GM21526 (cell line): ENCODE measurements at regions not wholly inside any gene's neighbourhood (a gene's known extent, or its start where the extent isn't known, plus 50 kb on each side); places are given as distances from the start of the nearest gene placed in this dataset.
"Not testable (repeated sequence)": the region's sequence is repeated elsewhere in the genome, so short reads cannot be mapped to it uniquely, and the experiment has no call there.

ENCODE experiments used
- ATAC-seq: cut with Tn5 transposase; IDR thresholded peaks from one replicate; pipeline ENCODE4 v1.9.1; 2021; ENCODE audit warnings: moderate library complexity; ENCODE audit not compliant: unreplicated experiment, low FRiP score

- not testable (repeated sequence) for ATAC-seq
Observed at GRCh38 chr6:27827477-27827876, 84.7 kb downstream of the OR2B2 start.

GRCh38 chr6:27826612-27826985 is 85.6 kb downstream of the OR2B2 start:
- ATAC-seq: not testable (repeated sequence)

DNA sequence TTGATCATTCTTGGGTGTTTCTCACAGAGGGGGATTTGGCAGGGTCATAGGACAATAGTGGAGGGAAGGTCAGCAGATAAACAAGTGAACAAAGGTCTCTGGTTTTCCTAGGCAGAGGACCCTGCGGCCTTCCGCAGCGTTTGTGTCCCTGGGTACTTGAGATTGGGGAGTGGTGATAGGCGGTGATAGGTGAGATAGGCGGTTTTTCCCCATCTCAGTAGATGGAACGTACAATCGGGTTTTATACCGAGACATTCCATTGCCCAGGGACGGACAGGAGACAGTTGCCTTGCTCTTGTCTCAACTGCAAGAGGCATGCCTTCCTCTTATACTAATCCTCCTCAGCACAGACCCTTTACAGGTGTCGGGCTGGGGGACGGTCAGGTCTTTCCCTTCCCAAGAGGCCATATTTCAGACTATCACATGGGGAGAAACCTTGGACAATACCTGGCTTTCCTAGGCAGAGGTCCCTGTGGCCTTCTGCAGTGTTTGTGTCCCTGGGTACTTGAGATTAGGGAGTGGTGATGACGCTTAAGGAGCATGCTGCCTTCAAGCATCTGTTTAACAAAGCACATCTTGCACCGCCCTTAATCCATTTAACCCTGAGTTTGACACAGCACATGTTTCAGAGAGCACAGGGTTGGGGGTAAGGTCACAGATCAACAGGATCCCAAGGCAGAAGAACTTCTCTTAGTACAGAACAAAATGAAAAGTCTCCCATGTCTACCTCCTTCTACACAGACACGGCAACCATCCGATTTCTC is 86.2 kb downstream of the OR2B2 start:
- ATAC-seq: not testable (repeated sequence)

- ATAC-seq: peak; percentile 1
Observed at GRCh38 chr6:27825025-27825793, 87.0 kb downstream of the OR2B2 start.

- ATAC-seq: peak; percentile 58
Observed at GRCh38 chr6:27824211-27825024, 87.8 kb downstream of the OR2B2 start.

GRCh38 chr6:27823714-27824210 is 88.4 kb downstream of the OR2B2 start:
- ATAC-seq: peak; percentile 67

- no peak for ATAC-seq
Observed at GRCh38 chr6:27816906-27817305, 95.3 kb downstream of the OR2B2 start.

DNA sequence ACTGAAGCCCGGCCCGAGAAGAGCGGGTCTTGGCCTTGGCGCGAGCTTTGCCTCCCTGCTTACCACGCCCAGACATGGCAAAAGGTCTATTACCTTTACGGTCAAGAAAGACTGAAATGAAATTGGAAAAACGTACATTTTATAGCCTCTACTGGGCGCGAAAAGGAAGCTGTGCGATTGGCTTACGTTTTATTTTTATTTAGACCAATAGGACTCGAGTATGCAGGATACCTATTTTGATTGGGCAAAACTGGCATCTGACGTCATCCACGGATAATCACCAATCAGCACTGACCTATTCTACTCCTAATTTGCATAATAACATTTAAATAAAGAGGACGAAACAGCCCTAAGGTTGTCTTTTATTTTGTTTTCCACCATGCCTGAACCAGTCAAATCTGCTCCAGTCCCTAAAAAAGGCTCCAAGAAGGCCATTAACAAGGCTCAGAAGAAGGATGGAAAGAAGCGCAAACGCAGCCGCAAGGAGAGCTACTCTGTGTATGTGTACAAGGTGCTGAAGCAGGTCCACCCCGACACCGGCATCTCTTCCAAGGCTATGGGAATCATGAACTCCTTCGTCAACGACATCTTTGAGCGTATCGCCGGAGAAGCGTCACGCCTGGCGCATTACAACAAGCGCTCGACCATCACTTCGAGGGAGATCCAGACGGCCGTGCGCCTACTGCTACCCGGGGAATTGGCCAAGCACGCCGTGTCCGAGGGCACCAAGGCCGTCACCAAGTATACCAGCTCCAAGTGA is 97.4 kb downstream of the OR2B2 start:
- ATAC-seq: peak; percentile 53

- not testable (repeated sequence) for ATAC-seq
Observed at GRCh38 chr6:27814415-27814664, 97.9 kb downstream of the OR2B2 start.

- ATAC-seq: no peak
Observed at GRCh38 chr6:27812805-27813492, 99.2 kb downstream of the OR2B2 start.

DNA sequence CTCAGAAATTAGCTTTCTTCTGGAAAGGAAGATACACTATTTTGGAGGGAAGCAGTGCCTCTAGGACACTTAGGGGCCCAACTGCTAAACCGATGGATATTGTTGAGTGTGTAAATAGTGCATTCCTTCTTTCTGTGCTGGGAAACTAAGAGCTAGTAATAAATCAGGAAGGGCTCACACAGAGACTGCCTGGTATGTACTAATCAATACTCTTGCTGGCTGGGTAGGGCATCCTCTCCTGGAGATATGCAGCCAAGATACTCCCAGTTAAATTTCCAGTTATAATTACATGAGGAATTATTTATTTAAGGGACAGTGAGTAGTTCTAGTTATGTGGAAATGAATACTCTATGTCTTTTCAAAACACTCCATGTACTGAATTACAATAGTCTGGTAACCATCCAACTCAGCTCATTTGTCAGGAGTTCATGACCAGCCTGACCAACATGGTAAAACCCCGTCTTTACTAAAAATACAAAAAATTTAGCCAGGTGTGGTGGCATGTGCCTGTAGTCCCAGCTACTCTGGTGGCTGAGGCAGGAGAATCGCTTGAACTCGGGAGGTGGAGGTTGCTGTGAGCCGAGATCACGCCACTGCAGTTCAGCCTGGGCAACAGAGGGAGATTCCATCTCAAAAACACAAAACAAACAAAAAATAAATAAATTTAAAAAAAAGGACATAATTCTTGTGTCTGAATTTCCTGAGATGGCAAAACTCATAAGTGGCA is 100.0 kb downstream of the OR2B2 start:
- ATAC-seq: no peak

DNA sequence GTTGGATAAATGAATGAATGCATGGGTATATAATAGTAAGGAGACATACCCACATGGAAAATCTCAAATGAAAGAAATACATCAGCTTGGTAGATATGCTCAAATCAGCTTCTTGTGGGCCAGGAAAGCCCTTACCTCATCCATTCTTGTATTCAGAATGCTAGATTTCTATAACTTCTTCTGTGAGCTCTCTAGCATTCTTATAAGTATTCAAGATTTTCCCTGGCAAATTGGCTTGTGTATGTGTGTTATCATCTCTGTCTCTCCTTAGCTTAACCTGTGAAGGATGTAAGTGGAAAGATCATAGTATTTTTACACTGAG is 100.8 kb downstream of the OR2B2 start:
- ATAC-seq: no peak

DNA sequence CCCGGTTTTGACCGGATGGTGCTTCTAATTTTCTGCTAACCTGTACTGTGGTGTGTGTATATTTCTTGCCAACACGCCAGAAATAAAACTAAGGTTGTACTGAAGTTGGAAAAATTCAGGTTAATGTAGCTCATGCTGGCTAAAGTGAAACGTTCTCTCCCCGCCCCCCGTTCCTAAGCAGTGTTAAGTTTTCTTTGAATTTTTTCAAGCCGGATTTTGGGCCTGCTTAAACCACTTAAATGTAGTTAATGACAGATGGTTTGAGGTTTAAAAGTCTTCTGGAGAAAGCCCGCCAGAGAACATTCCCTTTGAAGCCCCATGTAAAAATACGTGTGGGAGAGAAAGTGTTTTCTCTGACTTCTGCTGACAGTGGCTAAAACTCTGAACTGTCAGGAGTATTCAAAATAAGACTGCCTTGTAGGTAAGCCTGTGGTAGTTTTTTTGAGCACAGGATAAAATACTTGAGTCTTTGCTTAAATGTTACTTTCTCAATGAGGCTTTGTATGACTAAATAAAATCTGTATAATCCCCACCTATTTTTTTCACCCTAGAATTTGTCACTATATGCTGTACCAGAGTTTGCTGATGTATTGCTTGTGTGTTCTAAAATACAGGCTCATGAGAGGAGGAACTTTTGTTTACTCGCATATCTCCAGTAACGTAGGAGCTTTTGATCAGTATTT is 101.3 kb downstream of the OR2B2 start:
- ATAC-seq: no peak

- peak; percentile 35 for ATAC-seq
Observed at GRCh38 chr6:27809939-27810767, 102.0 kb downstream of the OR2B2 start.

DNA sequence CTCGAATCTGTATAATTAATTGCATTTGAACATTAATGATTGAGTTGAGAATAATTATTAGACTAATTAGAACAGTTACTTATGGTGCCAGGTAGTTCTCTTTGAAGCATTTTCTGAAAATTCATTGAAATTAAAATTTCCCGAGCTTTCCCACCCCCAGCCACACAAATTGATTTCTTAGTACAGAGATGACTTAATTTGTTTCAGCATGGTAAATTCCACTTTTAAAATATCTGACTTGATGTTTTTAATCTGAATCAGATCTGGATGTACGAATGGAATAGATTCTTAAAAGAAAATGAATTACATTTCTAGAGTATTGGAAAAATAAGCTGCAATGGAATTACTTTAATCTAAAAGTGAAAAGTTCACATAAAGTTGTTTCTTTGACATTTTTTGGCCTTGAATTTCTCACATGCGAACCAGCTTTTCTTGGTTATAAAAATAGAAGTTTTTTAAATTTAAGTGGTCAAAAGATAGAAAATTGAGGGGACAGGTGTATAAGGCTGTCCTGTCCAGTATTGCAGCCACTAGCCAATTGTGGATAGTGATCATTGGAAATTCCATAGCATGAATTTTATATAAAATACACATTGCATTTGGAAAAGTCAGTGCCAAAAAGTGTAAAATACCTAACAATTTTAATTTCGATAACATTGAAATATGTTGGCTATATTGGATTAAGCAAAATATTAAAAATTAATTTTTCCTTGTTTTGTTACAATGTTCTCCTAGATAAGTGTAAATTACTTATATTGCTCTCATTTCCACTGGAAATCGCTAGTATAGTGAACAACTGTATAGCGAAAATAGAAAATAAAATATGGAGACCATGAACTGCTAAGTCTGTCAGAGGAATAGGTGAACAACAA is 102.9 kb downstream of the OR2B2 start:
- ATAC-seq: no peak

DNA sequence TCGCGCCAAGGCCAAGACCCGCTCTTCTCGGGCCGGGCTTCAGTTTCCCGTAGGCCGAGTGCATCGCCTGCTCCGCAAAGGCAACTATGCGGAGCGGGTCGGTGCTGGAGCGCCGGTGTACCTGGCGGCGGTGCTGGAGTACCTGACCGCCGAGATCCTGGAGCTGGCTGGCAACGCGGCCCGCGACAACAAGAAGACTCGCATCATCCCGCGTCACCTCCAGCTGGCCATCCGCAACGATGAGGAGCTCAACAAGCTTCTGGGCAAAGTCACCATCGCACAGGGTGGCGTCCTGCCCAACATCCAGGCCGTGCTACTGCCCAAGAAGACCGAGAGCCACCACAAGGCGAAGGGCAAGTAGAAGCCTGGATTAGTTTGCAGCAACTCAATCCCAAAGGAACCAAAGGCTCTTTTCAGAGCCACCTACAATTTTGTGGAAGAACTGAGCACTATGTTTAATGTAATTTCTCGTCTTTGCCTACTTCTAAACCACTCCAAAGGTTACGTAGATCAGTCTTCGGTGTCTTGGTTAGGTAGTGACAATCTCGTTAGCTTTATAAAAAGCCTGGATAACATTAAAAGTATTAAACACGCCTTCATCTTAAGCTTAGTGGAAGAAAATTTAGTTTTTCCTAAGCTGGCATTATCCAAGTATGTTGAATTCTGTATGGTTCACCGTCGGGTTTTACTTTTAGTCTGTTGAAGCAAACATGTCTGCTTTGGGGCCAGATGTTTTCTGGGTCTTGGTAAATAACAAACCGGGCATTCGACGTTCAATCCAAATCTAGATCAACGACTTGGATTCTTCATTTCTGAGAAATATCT is 103.7 kb downstream of the OR2B2 start:
- ATAC-seq: not testable (repeated sequence)
